Kidney glomerular epithelial cell (primary cell): ENCODE measurements at regions not wholly inside any gene's neighbourhood (a gene's known extent, or its start where the extent isn't known, plus 50 kb on each side); places are given as distances from the start of the nearest gene placed in this dataset.
"Not testable (repeated sequence)": the region's sequence is repeated elsewhere in the genome, so short reads cannot be mapped to it uniquely, and the experiment has no call there.

ENCODE experiments used
- DNase-seq: peaks from one replicate; lab custom pipeline; 2025; lab: John Stamatoyannopoulos, UW

- no peak for DNase-seq
Measured at GRCh38 chr11:93902921-93903320, 52.5 kb upstream of the VSTM5 start.

DNA sequence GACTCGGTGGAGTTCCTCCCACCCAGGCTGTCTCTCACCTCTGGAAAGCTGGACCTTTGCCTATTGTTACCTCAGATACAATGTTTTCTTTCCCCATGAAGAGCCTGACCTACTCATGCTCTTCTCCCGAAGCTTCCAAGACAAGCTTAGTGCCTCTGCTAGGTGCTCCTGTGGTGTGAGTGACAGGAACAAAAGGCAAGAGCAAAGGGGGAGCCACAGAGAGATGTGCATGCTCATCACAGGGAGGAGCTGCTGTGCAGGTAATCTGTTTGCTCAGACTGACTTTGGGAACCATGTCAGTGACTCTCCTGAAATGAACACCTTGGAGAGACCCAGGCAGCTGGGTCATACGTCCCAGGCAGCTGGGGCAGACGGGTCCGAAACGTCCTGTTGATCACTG, 53.6 kb upstream of the VSTM5 start:
- DNase-seq = no peak

GRCh38 chr11:93904716-93905115, 54.3 kb upstream of the VSTM5 start:
- DNase-seq = no peak

GRCh38 chr11:93905384-93905783, 55.0 kb upstream of the VSTM5 start:
- DNase-seq = no peak

- DNase-seq = no peak
Measured at GRCh38 chr11:93906486-93906885, 56.1 kb upstream of the VSTM5 start.

- no peak for DNase-seq
Measured at GRCh38 chr11:93907901-93908300, 57.5 kb upstream of the VSTM5 start.

GRCh38 chr11:93908689-93909088, 58.3 kb upstream of the VSTM5 start:
- peak; percentile 87 for DNase-seq

DNA sequence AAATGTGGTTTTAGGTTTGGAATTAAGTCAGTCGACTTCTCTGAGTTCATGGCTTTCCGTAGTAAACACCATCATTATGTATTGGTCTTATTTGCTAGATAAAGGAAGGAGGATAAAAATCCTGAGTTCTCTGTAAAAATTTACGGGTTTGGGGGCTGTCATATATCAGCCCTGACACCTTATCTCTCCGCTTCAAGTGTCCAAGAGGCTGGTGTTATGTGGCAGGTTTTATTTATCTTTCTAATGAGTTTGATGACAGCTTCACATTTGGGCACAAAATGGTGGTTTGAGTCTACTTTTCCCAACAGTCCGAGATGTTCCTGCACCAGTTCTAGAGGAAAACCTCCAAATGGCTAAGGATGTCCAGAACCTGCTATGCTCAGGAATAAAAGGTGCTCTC, 67.3 kb upstream of the VSTM5 start:
- no peak for DNase-seq

GRCh38 chr11:93921695-93922468, 71.5 kb upstream of the VSTM5 start:
- peak; percentile 49 for DNase-seq

- DNase-seq = no peak
Measured at GRCh38 chr11:93922830-93923229, 72.4 kb upstream of the VSTM5 start.

- DNase-seq = not testable (repeated sequence)
Measured at GRCh38 chr11:93926099-93926498, 75.7 kb upstream of the VSTM5 start.

- no peak for DNase-seq
Measured at GRCh38 chr11:93929407-93929806, 79.0 kb upstream of the VSTM5 start.

GRCh38 chr11:93933230-93933629, 82.8 kb upstream of the VSTM5 start:
- no peak for DNase-seq

DNA sequence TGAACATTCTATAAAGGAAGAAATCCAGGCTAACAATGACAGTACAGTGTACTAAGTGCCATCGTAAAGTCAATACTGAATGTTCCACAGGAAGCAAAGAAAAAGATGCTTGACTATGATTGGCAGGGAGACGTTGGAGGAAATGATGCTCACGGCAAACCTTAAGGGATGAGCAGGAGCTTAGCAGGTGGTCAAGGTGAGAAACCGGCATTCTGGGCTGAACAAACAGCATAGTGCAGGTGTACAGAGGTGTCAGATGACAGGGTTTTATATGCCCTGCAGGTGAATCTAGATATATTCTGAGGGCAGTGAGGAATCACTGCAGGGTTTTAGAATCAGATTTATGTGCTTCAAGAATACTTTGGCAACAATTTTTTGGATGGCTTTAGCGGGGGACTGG, 85.3 kb upstream of the HEPHL1 start:
- DNase-seq = no peak

GRCh38 chr11:93936460-93936859, 84.7 kb upstream of the HEPHL1 start:
- peak; percentile 9 for DNase-seq

- DNase-seq = no peak
Measured at GRCh38 chr11:93939084-93939760, 81.9 kb upstream of the HEPHL1 start.

DNA sequence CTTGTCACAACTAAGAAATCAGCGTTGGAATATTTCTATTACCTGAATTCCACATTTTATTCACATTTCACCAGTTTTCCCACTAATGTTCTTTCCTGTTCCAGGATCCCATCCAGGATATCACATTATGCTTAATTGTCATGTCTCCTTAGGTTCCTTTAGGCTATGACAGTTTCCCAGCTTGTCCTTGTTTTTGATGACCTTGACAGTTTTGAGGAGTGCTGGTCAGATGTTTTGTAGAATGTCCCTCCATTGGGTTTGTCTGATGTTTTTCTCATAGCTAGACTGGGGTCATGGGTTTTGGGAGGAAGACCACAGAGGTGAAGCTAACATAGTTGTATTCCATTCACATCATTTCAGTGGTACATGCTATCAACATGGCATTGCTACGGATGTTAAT, 80.8 kb upstream of the HEPHL1 start:
- no peak for DNase-seq

DNA sequence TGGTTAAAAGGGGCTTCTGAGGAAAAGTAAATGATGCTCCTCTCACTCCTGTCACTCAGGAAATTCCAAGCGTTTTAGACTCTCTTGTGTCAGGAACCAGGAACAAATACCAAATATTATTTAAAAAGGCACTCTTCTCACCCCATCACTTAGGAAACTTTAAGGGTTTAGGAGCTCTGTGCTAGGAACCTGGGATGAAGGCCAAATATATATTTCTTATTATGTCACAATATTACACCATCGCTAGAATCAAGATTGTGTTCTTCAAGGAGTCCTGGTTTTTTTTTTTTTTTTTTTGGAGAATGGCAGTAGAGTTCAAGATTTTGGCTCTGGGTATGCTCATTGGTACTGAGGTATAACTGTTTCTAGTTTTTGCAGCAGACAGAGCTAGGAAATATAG, 79.0 kb upstream of the HEPHL1 start:
- DNase-seq = no peak

GRCh38 chr11:93945596-93945995, 75.6 kb upstream of the HEPHL1 start:
- DNase-seq = no peak

- DNase-seq = no peak
Measured at GRCh38 chr11:93952082-93952780, 68.9 kb upstream of the HEPHL1 start.

GRCh38 chr11:93957397-93957952, 63.7 kb upstream of the HEPHL1 start:
- DNase-seq = no peak

DNA sequence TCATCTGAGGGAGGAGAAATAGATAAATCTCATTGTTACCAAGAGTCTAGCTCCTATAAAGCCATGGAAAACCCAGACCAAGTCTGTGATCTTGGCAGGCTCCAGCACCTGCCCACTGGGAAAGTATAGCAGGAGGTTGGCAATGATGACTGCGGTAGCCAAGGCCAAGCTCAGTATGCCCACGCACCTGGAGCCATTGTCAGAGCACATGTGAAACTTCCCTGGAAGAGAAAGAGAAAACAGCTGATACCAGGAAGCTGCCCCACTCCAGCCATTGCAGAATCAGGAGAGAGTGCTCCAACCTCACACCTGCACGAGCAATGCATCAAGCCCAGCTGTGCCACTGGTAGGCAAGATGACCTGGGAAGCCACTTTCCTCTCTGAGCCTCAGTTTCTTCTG, 62.2 kb upstream of the HEPHL1 start:
- no peak for DNase-seq

- DNase-seq = no peak
Measured at GRCh38 chr11:93959663-93960062, 61.5 kb upstream of the HEPHL1 start.
